GM18870 (cell line): ENCODE measurements at regions not wholly inside any gene's neighbourhood (a gene's known extent, or its start where the extent isn't known, plus 50 kb on each side); places are given as distances from the start of the nearest gene placed in this dataset.
"Not testable (repeated sequence)": the region's sequence is repeated elsewhere in the genome, so short reads cannot be mapped to it uniquely, and the experiment has no call there.

Source experiments
- ATAC-seq: cut with Tn5 transposase; IDR thresholded peaks from one replicate; pipeline ENCODE4 v1.9.1; 2021; ENCODE audit warnings: moderate library complexity; ENCODE audit not compliant: unreplicated experiment

DNA sequence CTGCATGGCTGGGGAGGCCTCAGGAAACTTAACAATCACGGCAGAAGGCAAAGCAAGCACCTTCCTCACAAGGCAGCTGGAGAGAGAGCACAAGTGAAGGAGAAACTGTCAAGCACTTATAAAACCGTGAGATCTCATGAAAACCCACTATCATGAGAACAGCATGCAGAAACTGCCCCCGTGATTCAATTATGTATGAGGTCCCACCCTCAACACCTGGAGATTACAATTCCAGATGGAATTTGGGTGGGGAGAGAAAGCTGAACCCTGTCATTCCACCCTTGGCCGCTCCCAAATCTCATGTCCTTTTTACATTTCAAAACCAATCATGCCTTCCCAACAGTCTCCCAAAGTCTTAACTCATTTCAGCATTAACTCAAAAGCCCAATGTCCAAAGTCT is 107.2 kb upstream of the ECI2 start:
- no peak for ATAC-seq

DNA sequence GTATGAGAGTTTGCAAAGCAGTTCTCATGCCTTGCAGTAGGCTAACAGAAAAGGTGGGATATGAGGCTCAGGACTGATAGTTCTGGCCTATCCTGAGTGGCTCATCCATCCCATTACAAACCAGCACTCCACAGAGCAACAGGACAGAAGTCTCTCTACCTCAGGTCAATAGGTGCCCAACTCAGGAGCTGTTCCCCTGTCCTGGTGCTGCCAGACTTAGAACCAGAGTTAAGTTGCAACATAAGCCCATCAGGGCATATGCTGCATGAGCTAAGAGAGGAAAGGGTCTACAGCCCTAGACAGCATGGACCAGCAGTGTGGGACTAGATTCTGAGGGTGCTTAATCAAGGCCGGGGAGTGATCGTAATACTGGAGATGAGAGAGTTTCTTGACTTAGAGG is 104.8 kb upstream of the ECI2 start:
- no peak for ATAC-seq

DNA sequence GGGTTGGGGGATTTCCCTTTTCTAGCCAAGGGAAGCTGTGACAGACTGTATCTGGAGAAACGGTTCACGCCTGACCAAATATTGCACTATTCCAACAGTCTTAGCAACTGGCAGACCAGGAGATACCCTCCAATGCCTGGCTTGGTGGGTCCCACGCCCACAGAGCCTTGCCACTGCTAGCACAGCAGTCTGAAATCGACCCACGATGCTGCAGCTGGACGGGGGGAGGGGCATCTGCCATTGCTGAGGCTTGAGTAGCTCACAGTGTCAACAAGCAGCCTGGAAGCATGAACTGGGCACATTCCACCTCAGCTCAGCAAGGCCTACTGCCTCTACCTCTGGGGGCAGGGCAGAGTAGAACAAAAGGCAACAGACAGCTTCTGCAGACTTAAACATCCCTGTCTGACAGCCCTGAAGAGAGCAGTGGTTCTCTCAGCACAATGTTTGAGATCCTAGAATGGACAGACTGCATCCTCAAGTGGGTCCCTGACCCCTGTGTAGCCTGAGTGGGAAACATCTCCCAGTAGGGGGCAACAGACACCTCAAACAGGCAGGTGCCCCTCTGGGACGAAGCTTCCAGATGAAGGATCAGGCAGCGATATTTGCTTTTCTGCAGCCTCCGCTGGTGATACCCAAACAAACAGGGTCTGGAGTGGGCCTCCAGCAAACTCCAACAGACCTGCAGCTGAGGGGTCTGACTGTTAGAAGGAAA is 89.9 kb upstream of the ECI2 start:
- no peak for ATAC-seq

DNA sequence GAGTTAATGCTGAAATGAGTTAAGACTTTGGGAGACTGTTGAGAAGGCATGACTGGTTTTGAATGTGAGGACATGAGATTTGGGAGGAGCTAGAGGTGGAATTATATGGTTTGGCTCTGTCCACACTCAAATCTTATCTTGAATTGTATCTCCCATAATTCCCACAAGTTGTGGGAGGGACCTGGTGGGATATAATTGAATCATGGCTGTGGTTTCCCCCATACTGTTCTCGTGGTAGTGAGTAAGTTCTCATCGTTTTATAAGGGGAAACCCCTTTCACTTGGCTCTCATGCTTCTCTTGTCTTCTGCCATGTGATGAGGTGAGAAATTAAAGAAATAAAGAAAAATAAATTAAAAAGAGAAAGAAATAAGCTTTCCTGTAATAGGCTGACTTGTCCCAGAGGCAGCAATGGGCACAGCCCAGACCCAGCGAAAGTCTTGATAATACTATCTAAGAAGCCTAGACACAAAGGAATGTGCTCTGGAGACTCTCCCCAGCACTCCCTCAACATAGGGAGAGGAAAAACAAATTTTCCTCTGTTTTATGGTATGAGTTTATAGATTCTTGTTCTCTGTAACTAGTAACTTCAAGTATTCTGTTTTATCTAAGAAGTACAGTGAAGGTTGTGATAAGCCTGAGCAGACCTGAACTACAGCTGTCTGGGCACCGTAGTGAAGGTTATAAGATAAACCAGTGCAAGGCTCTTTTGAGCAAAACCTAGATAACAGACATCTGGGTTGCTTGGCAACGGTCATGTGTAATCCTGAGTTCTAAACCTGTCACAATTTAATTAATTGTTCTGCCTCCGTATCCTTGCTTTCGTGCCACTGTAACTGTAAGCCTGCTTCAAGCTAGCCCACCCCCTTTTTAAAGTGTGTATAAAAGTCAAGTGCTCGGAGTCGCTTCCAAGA is 88.9 kb upstream of the ECI2 start:
- ATAC-seq: no peak

DNA sequence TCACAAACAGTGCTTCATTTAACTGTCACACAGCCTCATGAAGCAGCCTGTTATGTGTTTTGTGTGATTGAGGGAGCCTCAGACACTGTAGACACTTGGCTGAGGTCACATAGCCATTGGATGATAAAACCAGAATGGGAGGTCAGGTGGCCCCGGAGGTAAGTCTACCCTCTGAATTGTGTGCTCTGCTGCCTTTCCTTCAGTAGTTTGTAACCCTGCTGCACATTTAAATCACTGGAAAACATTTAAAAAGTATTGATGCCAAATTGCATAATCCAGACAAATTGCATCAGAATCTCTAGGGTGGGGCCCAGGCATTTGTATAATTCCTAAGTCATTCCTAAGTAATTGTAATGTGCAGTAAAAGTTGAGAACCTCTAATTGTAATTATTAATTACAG is 85.2 kb upstream of the ECI2 start:
- no peak for ATAC-seq

DNA sequence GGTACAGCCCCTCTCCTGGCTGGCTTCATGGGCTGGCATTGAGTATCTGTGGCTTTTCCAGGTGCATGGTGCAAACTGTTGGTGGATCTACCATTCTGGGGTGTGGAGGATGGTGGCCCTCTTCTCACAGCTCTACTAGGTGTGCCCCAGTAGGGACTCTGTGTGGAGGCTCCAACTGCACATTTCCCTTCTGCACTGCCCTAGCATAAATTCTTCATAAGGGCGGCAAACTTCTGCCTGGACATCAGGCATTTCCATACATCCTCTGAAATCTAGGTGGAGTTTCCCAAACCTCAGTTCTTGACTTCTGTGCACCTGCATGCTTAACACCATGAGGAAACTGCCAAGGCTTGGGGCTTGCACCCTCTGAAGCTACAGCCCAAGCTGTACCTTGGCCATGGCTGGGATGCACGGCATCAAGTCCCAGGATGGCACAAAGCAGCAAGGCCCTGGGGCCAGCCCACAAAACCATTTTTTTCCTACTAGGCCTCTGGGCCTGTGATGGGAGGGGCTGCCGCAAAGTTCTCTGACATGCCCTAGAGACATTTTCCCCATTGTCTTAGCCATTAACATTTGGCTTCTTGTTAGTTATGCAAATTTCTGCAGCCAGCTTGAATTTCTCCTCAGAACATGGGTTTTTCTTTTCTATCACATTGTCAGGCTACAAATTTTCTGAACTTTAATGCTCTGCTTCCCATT is 83.4 kb upstream of the ECI2 start:
- not testable (repeated sequence) for ATAC-seq

DNA sequence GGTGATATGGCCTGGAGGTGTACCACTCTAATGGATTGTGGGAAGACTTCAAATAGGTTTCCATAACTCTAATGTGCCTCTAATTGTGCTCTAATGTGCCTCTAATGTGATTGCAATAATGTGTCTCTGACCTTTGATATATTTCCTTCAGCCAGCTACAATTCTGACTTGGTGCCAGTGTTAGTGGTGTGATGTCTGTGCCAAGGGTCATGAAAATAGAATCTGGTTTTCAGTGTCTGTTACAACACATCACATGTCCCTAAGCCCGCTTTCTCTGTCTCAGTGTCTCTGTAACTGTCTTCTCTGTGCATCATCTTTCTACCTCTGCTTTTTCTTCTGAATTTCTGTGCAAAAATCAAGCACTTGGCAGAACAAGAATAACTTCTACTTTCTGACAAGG is 77.2 kb upstream of the ECI2 start:
- ATAC-seq: no peak

DNA sequence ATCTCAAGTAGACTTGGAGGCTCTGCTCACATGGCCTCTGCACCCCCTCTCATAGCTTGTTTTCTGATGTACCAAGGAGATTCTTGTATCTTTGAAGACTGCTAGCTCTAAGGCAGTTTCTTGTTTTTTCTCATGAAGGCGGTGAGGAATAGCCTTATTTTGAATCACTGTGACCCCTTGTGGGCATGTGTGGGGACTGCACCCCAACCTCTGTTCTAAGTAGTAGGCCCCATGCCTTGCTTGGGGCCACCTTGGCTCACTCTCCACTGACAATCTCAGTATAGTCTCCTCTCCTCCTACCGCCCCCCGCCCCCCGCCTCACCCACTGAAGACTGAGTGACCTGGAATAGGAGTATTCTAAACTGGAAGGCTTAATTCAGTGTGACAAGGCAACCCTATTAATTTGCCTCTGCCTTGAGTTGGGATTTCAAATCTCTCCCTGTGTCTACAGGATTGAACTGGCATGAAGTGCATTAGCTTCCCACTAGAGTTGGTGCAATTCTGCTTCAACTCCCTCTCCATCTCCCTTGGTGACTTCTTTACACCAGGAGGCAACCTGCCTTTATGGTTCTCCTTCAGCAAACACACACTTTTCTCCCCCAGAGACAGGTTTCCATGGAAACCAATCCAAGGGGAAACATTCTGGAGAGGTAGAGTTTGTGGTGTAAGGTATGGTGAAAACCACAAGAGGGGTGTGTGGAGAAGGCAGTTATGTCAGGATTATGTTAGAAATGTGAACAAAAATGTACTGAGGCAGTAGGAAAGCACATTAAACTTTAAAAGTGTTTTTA is 75.4 kb upstream of the ECI2 start:
- no peak for ATAC-seq

DNA sequence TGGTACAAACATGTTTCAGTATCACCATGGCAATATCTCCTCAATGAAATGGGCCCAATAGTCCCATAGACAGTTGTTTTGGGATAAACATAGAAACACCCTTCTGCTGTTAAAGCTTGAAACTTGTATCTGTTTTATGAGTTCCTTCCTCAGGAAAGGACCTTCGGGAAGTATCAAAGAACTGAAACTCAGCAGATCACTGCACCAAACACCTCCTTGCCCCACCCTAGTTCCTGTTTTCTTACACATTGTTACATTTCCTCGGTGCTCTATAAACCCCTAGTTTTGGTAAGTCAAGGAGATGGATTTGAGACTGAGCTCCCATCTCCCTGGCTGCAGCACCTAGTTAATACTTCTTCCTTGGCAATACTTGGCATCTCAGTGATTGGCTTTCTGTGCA is 73.8 kb upstream of the ECI2 start:
- no peak for ATAC-seq

DNA sequence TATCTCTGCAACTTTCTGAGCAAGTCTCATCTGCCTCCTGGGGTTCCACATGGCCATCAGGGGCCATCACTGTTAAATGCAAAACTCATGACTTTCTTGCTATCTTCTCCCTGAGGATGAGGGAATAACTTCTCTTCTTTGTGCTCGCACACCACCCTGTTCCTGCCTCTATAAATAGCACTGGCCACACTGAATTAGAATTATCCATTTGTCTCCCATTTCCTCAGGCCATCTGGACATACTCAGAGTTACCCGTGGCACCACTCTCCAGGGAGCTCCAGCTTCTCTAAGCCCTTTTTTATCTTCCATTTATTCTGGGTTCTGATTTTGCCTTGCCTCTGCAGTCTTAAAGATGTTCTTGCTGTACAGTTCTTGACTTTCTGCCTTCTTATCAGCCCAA is 72.8 kb upstream of the ECI2 start:
- no peak for ATAC-seq

DNA sequence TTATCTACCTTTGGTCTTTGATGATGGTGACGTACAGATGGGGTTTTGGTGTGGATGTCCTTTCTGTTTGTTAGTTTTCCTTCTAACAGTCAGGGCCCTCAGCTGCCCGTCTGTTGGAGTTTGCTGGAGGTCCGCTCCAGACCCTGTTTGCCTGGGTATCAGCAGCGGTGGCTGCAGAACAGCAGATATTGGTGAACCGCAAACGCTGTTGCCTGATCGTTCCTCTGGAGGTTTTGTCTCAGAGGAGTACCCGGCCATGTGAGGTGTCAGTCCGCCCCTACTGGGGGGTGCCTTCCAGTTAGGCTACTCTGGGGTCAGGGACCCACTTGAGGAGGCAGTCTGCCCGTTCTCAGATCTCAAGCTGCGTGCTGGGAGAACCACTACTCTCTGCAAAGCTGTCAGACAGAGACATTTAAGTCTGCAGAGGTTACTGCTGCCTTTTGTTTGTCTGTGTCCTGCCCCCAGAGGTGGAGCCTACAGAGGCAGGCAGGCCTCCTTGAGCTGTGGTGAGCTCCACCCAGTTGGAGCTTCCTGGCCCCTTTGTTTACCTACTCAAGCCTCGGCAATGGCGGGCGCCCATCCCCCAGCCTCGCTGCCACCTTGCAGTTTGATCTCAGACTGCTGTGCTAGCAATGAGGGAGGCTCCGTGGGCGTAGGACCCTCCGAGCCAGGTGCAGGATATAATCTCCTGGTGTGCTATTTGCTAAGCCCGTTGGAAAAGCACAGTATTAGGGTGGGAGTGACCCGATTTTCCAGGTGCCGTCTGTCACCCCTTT is 68.5 kb upstream of the ECI2 start:
- ATAC-seq: not testable (repeated sequence)

DNA sequence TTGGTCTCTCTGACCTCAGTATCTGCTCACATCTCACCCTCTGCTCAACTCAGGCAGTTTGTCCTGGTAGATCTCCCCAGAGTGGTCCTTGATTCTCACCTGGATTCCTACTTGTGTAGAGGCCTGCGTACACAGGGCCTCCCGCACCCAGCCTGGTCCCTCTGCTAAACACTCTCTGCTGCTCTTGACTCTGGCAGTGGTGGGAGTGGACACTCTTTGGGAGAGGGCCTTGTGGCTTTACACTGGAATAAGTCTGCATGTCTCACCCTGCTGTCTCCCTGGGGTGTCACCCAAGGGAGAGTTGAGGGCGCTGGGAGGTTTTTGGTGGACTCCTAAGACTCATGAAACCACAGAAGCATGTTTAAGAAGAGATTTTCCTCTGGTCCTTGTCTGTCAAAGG is 57.3 kb upstream of the ECI2 start:
- no peak for ATAC-seq

DNA sequence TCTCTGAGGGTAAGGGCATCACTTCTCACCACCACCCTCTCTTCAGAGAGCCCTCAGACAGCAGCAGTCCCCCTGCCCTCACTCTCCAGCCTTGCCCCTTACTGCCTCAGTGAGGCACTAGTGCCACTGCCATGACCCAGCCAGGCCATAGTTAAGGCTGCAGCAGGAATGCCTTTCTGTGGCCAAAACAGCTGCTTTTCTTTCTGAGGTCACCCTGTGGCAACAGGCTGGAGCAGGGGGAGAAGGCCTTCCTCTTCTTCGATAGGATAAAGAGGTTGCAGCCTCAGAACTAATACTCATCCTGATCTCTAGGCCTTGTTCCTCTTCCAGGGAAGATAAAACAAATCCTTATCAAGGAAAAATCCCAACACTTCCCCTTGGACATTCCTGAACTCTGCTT is 56.8 kb upstream of the ECI2 start:
- no peak for ATAC-seq

DNA sequence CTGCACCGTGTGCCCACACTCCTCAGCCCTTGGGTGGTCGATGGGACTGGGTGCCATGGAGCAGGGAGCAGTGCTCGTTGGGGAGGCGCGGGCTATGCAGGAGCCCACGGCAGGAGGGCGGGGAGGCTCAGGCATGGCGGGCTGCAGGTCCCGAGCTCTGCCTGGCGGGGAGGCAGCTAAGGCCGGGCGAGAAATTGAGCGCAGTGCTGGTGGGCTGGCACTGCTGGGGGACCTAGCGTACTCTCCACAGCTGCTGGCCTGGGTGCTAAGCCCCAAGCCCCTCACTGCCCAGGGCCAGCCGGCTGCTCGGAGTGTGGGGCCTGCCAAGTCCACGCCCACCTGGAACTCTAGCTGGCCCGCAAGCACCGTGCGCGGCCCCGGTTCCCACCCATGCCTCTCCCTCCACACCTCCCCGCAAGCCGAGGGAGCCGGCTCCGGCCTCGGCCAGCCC is 55.9 kb upstream of the ECI2 start:
- ATAC-seq: no peak

DNA sequence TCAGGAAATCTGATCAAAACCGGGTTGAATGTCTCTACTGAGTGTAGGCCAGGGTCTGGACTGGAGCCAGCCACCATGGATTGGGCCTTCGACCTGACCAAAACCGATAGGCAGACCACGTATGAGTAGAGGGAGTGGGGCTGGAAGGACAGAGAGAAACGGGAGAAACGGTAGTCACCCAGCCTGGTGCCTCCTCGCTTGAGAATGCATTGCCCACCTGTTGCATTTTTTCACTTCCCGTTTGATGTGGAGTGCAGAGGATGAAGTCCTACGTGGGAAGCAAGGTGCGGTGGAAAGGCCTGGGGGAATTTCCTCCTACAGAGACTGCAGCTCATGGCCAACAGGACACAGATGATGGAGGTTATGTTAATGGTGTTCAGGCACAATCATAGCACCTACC is 53.9 kb upstream of the ECI2 start:
- ATAC-seq: no peak

DNA sequence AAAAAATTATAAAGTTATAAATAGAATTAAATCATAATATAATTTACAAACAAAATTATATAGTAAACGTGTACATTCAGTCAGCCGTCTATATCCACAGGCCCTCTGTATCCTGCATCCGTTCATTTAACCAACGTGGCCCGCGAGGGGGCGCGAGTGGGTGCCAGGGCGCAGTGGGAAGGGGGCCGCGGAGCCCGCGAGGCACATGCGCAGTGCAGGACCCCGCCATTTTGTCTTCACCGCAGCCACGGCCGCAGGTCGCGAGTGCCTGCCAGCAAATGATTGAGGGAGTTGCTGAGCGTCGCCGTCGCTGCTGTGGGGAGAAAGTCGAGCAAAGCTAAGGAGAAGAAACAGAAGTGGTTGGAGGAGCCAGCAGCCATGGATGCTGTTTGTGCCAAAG is 53.4 kb upstream of the ECI2 start:
- ATAC-seq: no peak

DNA sequence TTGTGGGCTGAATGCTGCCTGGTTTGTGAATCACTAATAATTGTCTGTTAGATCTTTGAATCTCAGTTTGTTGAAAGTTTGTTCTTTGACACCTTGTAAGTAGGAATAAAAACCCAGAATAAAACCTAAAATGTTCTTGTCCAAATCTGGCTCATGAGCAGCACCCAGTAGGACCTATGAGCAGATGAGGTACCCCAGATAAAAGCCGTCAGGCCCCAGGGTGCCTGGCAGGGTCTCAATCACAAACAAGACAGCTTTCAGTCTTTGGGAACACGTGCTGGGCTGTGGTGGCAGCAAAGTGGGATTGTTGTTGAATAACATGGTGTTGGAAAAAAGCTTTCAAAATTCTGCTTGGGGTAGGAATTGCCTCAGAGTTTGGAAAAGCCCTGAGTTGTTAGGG is 52.1 kb upstream of the ECI2 start:
- ATAC-seq: no peak

DNA sequence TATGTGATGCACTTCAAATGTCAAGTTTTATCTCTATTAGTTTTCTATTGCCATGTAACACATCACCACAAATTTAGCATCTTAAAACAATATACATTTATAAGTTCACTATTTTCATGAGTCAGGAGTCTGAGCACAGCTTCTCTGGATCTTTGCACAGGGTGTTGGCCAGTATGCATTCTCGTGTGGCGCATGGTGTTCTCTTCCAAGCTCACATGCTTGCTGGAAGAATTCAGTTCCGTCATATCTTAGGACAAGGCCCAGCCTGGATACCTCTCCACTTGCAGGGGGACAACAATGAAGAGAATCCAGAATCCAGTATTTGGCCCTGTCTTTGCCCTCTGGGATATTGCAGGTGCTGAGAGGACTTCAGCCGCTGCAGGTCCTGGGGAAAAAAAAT is 51.0 kb upstream of the ECI2 start:
- ATAC-seq: no peak

DNA sequence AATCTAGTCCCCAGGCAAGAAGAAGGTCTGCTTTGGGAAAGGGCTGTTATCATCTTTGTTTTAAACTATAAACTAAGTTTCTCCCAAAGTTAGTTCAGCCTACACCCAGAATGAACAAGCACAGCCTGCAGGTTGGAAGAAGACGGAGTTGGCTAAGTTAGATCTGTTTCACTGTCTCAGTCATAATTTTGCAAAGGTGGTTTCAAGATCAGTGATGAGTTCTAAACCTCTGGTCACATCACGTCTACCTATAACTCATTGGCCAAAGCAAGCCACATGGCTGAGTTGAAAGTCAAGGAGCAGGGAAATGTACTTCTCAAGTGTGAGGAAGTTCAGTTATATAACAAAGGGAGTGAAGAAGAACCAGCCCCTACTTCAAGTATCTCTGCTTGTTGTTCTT is 50.5 kb upstream of the ECI2 start:
- ATAC-seq: no peak

DNA sequence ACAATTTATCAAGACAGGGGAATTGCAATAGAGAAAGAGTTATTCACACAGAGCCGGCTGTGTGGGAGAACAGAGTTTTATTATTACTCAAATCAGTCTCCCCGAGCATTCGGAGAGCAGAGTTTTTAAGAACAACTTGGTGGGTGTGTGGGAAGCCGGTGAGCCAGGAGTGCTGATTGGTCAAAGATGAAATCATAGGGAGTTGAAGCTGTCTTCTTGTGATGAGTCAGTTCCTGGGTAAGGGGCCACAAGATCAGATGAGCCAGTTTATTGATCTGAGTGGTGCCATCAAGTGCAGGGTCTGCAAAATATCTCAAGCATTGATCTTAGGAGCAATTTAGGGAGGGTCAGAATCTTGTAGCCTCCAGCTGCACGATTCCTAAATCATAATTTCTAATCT is 50.0 kb upstream of the ECI2 start:
- no peak for ATAC-seq
